ENCODE measurements at regions not wholly inside any gene's neighbourhood (a gene's known extent, or its start where the extent isn't known, plus 50 kb on each side); places are given as distances from the start of the nearest gene placed in this dataset.

- H3K4me2 ChIP-seq (ENCODE audit: extremely low read depth, insufficient read depth, low read length): no peak overlapping the region
- no peak for TF ChIP-seq EZH2 (IDR thresholded peaks at IDR 0.05; ENCODE audit: low read length, missing control alignments)
- TF ChIP-seq, protein P1, sequence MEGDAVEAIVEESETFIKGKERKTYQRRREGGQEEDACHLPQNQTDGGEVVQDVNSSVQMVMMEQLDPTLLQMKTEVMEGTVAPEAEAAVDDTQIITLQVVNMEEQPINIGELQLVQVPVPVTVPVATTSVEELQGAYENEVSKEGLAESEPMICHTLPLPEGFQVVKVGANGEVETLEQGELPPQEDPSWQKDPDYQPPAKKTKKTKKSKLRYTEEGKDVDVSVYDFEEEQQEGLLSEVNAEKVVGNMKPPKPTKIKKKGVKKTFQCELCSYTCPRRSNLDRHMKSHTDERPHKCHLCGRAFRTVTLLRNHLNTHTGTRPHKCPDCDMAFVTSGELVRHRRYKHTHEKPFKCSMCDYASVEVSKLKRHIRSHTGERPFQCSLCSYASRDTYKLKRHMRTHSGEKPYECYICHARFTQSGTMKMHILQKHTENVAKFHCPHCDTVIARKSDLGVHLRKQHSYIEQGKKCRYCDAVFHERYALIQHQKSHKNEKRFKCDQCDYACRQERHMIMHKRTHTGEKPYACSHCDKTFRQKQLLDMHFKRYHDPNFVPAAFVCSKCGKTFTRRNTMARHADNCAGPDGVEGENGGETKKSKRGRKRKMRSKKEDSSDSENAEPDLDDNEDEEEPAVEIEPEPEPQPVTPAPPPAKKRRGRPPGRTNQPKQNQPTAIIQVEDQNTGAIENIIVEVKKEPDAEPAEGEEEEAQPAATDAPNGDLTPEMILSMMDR (conservative IDR thresholded peaks at IDR 0.05 in 1 of 2, IDR thresholded peaks at IDR 0.05 in 1 of 2; ENCODE audit: low read depth in 1 of 2, low read length in 2 of 2): no peak
- H3K9ac ChIP-seq (ENCODE audit: insufficient read depth, low read length): no peak overlapping the region
- no peaks in the 10 kb centered on the region for H3K27me3 ChIP-seq (ENCODE audit: control insufficient read depth, insufficient read depth, low read length)
- no peak overlapping the region for H3K27ac ChIP-seq (ENCODE audit: insufficient read depth, low read length)
- H3K79me2 ChIP-seq (ENCODE audit: control insufficient read depth, insufficient read depth, low read length): no peaks in the 10 kb centered on the region
- no peaks in the 10 kb centered on the region for H3K36me3 ChIP-seq (ENCODE audit: control insufficient read depth, insufficient read depth, low read length)
- no peak overlapping the region for H3K4me3 ChIP-seq (replicated peaks in 1 of 4; ENCODE audit: control extremely low read depth in 1 of 4, insufficient read depth in 1 of 4, low read depth in 3 of 4, low read length in 4 of 4)
- H4K20me1 ChIP-seq (ENCODE audit: control insufficient read depth, extremely low read depth, insufficient read depth, low read length): no peaks in the 10 kb centered on the region
- H2AFZ ChIP-seq (ENCODE audit: low read length): no peak overlapping the region
- H3K9me3 ChIP-seq (ENCODE audit: control insufficient read depth, insufficient read depth, low read depth, low read length): no peaks in the 10 kb centered on the region
- DNase-seq (ENCODE audit: low read depth in 2 of 2): no peak
- H3K4me1 ChIP-seq (ENCODE audit: control insufficient read depth, extremely low read depth, insufficient read depth, low read length): no peaks in the 10 kb centered on the region
These were observed 55.8 kb upstream of the NCK2 start for GRCh38 chr2:105688946-105689345.

DNA sequence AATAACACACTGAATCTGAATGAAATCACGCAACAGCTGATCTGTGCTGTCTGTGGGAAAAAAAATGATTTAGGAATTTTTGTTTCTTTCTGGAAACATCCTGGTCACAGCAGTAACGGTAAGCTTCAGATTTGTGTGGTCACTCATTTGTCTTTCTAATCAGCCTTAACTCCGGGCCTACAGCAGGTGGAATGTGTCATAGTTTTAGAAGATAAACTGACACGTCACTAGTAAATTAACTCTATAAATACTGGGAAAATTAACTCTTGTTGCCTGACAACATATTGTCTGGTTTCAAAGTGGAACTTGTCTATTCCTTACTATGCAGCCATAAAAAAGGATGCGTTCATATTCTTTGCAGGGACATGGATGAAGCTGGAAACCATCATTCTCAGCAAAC is 58.1 kb upstream of the NCK2 start:
- H3K36me3 ChIP-seq (ENCODE audit: control insufficient read depth, insufficient read depth, low read length): no peaks in the 10 kb centered on the region
- H3K27ac ChIP-seq (ENCODE audit: insufficient read depth, low read length): no peak overlapping the region
- H3K4me3 ChIP-seq (replicated peaks in 1 of 4; ENCODE audit: control extremely low read depth in 1 of 4, insufficient read depth in 1 of 4, low read depth in 3 of 4, low read length in 4 of 4): no peak overlapping the region
- no peak overlapping the region for H3K4me2 ChIP-seq (ENCODE audit: extremely low read depth, insufficient read depth, low read length)
- H4K20me1 ChIP-seq (ENCODE audit: control insufficient read depth, extremely low read depth, insufficient read depth, low read length): no peaks in the 10 kb centered on the region
- H3K79me2 ChIP-seq (ENCODE audit: control insufficient read depth, insufficient read depth, low read length): no peaks in the 10 kb centered on the region
- no peak for DNase-seq (ENCODE audit: low read depth in 2 of 2)
- no peaks in the 10 kb centered on the region for H3K9me3 ChIP-seq (ENCODE audit: control insufficient read depth, insufficient read depth, low read depth, low read length)
- no peak overlapping the region for H2AFZ ChIP-seq (ENCODE audit: low read length)
- no peak for TF ChIP-seq EZH2 (IDR thresholded peaks at IDR 0.05; ENCODE audit: low read length, missing control alignments)
- TF ChIP-seq, protein P1 (conservative IDR thresholded peaks at IDR 0.05 in 1 of 2, IDR thresholded peaks at IDR 0.05 in 1 of 2; ENCODE audit: low read depth in 1 of 2, low read length in 2 of 2): no peak
- H3K4me1 ChIP-seq (ENCODE audit: control insufficient read depth, extremely low read depth, insufficient read depth, low read length): no peaks in the 10 kb centered on the region
- H3K27me3 ChIP-seq (ENCODE audit: control insufficient read depth, insufficient read depth, low read length): peaks cover 2% of the 10 kb centered on the region
- no peak overlapping the region for H3K9ac ChIP-seq (ENCODE audit: insufficient read depth, low read length)

- no peak for TF ChIP-seq EZH2 (IDR thresholded peaks at IDR 0.05; ENCODE audit: low read length, missing control alignments)
- TF ChIP-seq, protein P1 (conservative IDR thresholded peaks at IDR 0.05 in 1 of 2, IDR thresholded peaks at IDR 0.05 in 1 of 2; ENCODE audit: low read depth in 1 of 2, low read length in 2 of 2): no peak
- no peak overlapping the region for H3K9ac ChIP-seq (ENCODE audit: insufficient read depth, low read length)
- no peaks in the 10 kb centered on the region for H3K36me3 ChIP-seq (ENCODE audit: control insufficient read depth, insufficient read depth, low read length)
- no peaks in the 10 kb centered on the region for H4K20me1 ChIP-seq (ENCODE audit: control insufficient read depth, extremely low read depth, insufficient read depth, low read length)
- no peaks in the 10 kb centered on the region for H3K79me2 ChIP-seq (ENCODE audit: control insufficient read depth, insufficient read depth, low read length)
- no peaks in the 10 kb centered on the region for H3K4me1 ChIP-seq (ENCODE audit: control insufficient read depth, extremely low read depth, insufficient read depth, low read length)
- no peak overlapping the region for H2AFZ ChIP-seq (ENCODE audit: low read length)
- DNase-seq (ENCODE audit: low read depth in 2 of 2): no peak
- no peaks in the 10 kb centered on the region for H3K9me3 ChIP-seq (ENCODE audit: control insufficient read depth, insufficient read depth, low read depth, low read length)
- no peak overlapping the region for H3K4me3 ChIP-seq (replicated peaks in 1 of 4; ENCODE audit: control extremely low read depth in 1 of 4, insufficient read depth in 1 of 4, low read depth in 3 of 4, low read length in 4 of 4)
- no peak overlapping the region for H3K4me2 ChIP-seq (ENCODE audit: extremely low read depth, insufficient read depth, low read length)
- H3K27ac ChIP-seq (ENCODE audit: insufficient read depth, low read length): no peak overlapping the region
- peaks cover 2% of the 10 kb centered on the region for H3K27me3 ChIP-seq (ENCODE audit: control insufficient read depth, insufficient read depth, low read length)
These were observed 61.7 kb upstream of the NCK2 start for GRCh38 chr2:105683011-105683492.
